HUES64 (cell line): ENCODE measurements at regions not wholly inside any gene's neighbourhood (a gene's known extent, or its start where the extent isn't known, plus 50 kb on each side); places are given as distances from the start of the nearest gene placed in this dataset.
"Not testable (repeated sequence)": the region's sequence is repeated elsewhere in the genome, so short reads cannot be mapped to it uniquely, and the experiment has no call there.

Experiments
- H3K27ac ChIP-seq: 2 replicates; pipeline ENCODE4 v1.7.0; 2013; ENCODE audit warnings: low read depth, low read length, inconsistent platforms
- H3K27me3 ChIP-seq: 2 replicates; pipeline ENCODE4 v1.6.1; 2013; ENCODE audit warnings: mild to moderate bottlenecking, low read length; ENCODE audit not compliant: insufficient read depth
- H3K36me3 ChIP-seq: 2 replicates; pipeline ENCODE4 v1.6.1; 2013; ENCODE audit warnings: mild to moderate bottlenecking, low read length; ENCODE audit not compliant: insufficient read depth
- H3K4me1 ChIP-seq: 2 replicates; pipeline ENCODE4 v1.6.1; 2013; ENCODE audit warnings: mild to moderate bottlenecking, low read length, moderate library complexity; ENCODE audit not compliant: insufficient read depth
- H3K4me3 ChIP-seq: 2 replicates; pipeline ENCODE4 v1.5.1; 2013; ENCODE audit warnings: mild to moderate bottlenecking, low read length, moderate library complexity
- H3K9ac ChIP-seq: 2 replicates; pipeline ENCODE4 v1.6.1; 2013; ENCODE audit warnings: mild to moderate bottlenecking, low read depth, low read length
- H3K9me3 ChIP-seq: 2 replicates; pipeline ENCODE4 v1.6.1; 2013; ENCODE audit warnings: low read depth, low read length; ENCODE audit not compliant: insufficient read depth
- WGBS: fragments of 150-250, 120-280 bp; methylation state at CpG from one replicate; pipeline ENCODE4 v1.1.7; 2013; ENCODE audit warnings: missing lambda C conversion rate; 5-methylcytosine and 5-hydroxymethylcytosine counted together

DNA sequence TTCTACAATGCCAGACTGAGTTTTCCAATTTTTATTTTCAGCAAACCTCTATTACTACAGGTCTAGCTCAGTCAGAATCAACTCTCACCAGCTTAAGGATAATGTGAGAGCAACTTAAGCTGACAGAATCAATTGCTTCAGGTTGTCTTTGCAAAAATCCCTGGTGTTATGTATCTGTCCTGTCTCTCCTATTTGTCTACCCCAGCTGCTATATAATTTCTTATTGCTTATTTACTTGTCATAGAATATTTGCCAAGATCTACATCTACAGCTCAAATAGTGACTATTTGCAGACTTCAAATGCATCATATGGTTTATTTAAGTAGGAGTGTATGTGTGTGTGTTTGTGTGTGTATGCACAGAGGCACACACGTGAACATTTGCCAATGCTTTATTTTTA, 54.1 kb downstream of the FOXG1 start:
- Histone ChIP-seq H3K9ac (no peak overlapping the region), H3K4me1 (no peaks in the 10 kb centered on the region), H3K36me3 (no peaks in the 10 kb centered on the region), H3K27me3 (no peaks in the 10 kb centered on the region), H3K4me3 (no peak overlapping the region), H3K9me3 (peaks cover 11% of the 10 kb centered on the region), H3K27ac (no peak overlapping the region)
- 100% methylated on average over 1 of the region's 1 CpG for WGBS

DNA sequence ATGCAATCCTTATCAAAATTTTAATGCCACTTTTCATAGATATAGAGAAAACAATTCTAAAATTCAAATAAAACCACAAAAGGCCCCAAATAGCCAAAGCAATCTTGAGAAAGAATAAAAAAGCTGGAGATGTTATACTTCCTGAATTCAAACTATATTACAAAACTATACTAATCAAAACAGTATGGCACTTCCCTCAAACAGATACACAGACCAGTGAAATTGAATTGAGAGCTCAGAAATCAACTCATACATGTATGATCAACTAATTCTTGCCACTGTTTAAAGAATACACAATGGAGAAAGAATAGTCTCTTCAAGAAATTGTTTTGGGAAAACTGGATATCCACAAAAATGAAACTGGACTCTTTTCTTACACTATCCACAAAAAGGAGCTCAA, 55.4 kb downstream of the FOXG1 start:
- peaks cover 11% of the 10 kb centered on the region for H3K9me3 ChIP-seq
- H3K36me3 ChIP-seq, result no peaks in the 10 kb centered on the region
- H3K4me1 ChIP-seq, result no peaks in the 10 kb centered on the region
- H3K4me3 ChIP-seq, result no peak overlapping the region
- no peak overlapping the region for H3K27ac ChIP-seq
- H3K27me3 ChIP-seq, result no peaks in the 10 kb centered on the region
- no peak overlapping the region for H3K9ac ChIP-seq

GRCh38 chr14:28823245-28823644, 56.7 kb downstream of the FOXG1 start:
- H3K27ac ChIP-seq, result no peak overlapping the region
- H3K4me1 ChIP-seq, result no peaks in the 10 kb centered on the region
- peaks cover 11% of the 10 kb centered on the region for H3K9me3 ChIP-seq
- 100% methylated on average over 1 of the region's 1 CpG for WGBS
- no peaks in the 10 kb centered on the region for H3K27me3 ChIP-seq
- no peaks in the 10 kb centered on the region for H3K36me3 ChIP-seq
- no peak overlapping the region for H3K9ac ChIP-seq
- H3K4me3 ChIP-seq, result no peak overlapping the region

- Histone ChIP-seq H3K9ac (no peak overlapping the region), H3K27ac (no peak overlapping the region), H3K4me3 (no peak overlapping the region), H3K9me3 (no peaks in the 10 kb centered on the region), H3K36me3 (no peaks in the 10 kb centered on the region), H3K4me1 (no peaks in the 10 kb centered on the region), H3K27me3 (no peaks in the 10 kb centered on the region)
- 96% methylated on average over 22 of the region's 22 CpGs for WGBS
Observed at GRCh38 chr14:28830115-28830534, 63.5 kb downstream of the FOXG1 start.

DNA sequence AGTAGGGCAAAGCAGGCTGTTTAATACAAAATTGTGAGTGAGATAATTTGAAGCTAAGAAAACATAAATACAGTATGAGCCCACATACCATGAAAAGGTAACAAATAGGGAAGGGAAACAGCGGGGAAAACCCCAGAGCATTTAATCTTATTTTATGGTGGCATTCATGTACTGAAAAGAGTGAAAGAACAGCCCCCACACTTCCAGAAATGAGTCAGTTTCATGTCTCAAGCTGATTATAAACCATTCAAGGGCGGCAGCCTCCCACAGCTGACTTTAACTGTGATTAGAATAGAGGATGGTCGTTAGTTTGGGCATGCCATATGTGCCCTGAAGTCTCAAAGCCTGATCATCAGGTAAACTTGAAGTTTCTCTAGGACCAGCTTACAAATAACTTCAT, 64.5 kb downstream of the FOXG1 start:
- 83% methylated on average over 3 of the region's 3 CpGs for WGBS

GRCh38 chr14:28842569-28842968, 76.0 kb downstream of the FOXG1 start:
- H3K27ac ChIP-seq, H3K4me3 ChIP-seq, H3K36me3 ChIP-seq, H3K4me1 ChIP-seq, H3K9me3 ChIP-seq, H3K27me3 ChIP-seq, H3K9ac ChIP-seq: not testable (repeated sequence)
- WGBS, result 94% methylated on average over 5 of the region's 5 CpGs

More for the DNA sequence above, 64.5 kb downstream of the FOXG1 start:
- Histone ChIP-seq H3K9me3 (no peaks in the 10 kb centered on the region), H3K27ac (no peak overlapping the region), H3K4me1 (no peaks in the 10 kb centered on the region), H3K9ac (no peak overlapping the region), H3K36me3 (no peaks in the 10 kb centered on the region), H3K27me3 (no peaks in the 10 kb centered on the region), H3K4me3 (no peak overlapping the region)

DNA sequence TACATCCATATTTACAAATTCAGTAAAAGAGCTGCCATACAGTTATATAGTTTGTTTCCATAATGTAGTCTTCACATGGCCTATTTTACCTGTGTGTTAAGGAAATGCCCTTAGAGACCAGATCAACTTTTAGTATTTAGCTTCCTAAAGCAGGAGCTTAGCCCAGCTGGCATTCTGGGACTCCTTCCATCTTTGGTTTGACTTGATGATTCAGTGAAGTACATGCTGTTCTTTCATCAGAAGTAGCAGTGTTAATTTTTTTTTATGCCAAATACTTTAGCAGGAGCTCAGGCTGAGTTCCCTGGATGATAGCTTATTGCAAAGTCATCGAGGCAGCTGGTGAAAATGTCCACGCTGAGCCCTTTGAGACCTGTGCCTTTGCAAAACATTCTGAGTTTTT, 101.0 kb downstream of the FOXG1 start:
- no peaks in the 10 kb centered on the region for H3K27me3 ChIP-seq
- 92% methylated on average over 2 of the region's 2 CpGs for WGBS
- H3K9me3 ChIP-seq, result no peaks in the 10 kb centered on the region
- H3K27ac ChIP-seq, result no peak overlapping the region
- no peak overlapping the region for H3K9ac ChIP-seq
- no peaks in the 10 kb centered on the region for H3K4me1 ChIP-seq
- no peak overlapping the region for H3K4me3 ChIP-seq
- no peaks in the 10 kb centered on the region for H3K36me3 ChIP-seq

DNA sequence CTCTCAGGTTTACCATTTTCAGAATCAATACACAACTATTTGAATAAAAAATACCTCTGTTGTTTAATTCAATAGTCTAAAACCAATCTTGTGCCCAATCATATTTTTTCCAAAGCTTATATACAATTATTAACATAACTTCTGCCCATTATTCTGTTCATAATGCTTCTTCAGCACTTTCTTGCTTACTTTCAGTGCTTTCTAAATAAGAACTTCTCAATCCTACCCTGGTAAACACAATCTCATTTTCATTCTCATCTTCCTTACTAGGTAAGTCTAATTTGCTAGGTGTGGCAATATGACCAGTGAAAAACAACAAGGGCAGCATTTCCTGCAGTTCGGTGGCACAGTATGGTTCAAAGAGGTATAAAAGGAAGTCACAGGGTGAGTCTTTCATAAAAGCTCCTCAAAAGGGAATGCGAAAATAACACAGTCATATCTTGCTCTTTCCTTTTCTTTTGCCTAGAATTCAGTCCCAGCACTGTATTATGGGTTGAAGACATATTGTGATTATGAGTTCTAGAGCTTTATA, 103.5 kb downstream of the FOXG1 start:
- 79% methylated on average over 2 of the region's 2 CpGs for WGBS
- H3K9ac ChIP-seq, result no peak overlapping the region
- H3K4me3 ChIP-seq, result no peak overlapping the region

DNA sequence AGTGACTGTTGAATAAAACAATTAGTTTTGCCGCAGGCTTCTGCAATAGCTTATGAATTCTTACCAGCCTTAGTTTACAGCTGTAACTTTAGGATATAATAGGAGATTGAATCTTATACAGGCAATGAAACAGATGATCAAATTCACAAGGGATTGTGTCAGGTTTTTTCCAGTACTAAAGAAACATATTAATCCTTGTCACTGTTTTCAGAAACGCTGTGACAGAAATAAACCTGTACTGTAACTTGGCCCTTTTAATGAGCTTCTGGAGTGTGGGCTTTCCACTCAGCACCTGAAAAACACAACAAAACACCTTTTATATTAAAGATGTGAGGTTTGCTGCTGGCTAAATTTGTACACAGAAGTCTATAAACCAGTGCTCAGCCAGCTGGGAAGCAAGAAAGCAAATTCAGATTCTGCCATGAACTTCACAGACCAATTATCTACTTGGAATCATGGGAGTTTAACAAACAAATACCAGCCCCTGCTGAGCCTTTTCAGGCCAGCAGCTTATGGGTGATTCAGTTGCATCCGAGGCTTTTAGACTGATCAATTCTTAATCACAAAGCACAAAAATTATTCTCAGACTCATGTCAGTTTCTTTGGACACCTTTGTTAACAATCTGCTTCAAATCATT, 109.5 kb downstream of the FOXG1 start:
- no peaks in the 10 kb centered on the region for H3K9me3 ChIP-seq
- H3K36me3 ChIP-seq, result no peaks in the 10 kb centered on the region
- no peak overlapping the region for H3K4me3 ChIP-seq
- no peak overlapping the region for H3K9ac ChIP-seq
- no peaks in the 10 kb centered on the region for H3K27me3 ChIP-seq
- H3K4me1 ChIP-seq, result peaks cover 18% of the 10 kb centered on the region
- 58% methylated on average over 2 of the region's 3 CpGs for WGBS
- H3K27ac ChIP-seq, result no peak overlapping the region; the same call in 1 of the 2 replicates

More for the DNA sequence above, 103.5 kb downstream of the FOXG1 start:
- no peaks in the 10 kb centered on the region for H3K9me3 ChIP-seq
- no peak overlapping the region for H3K27ac ChIP-seq
- H3K27me3 ChIP-seq, result no peaks in the 10 kb centered on the region
- no peaks in the 10 kb centered on the region for H3K4me1 ChIP-seq
- no peaks in the 10 kb centered on the region for H3K36me3 ChIP-seq

- Histone ChIP-seq H3K9ac (no peak overlapping the region), H3K4me1 (peaks cover 23% of the 10 kb centered on the region), H3K27ac (no peak overlapping the region), H3K27me3 (no peaks in the 10 kb centered on the region), H3K4me3 (no peak overlapping the region), H3K9me3 (no peaks in the 10 kb centered on the region), H3K36me3 (no peaks in the 10 kb centered on the region)
- WGBS, result 96% methylated on average over 4 of the region's 4 CpGs
Observed at GRCh38 chr14:28876572-28876945, 110.0 kb downstream of the FOXG1 start.

- Histone ChIP-seq H3K4me1 (peaks cover 24% of the 10 kb centered on the region), H3K27me3 (no peaks in the 10 kb centered on the region), H3K36me3 (no peaks in the 10 kb centered on the region), H3K4me3 (no peak overlapping the region), H3K27ac (no peak overlapping the region), H3K9me3 (no peaks in the 10 kb centered on the region), H3K9ac (no peak overlapping the region)
Observed at GRCh38 chr14:28877923-28878322, 111.3 kb downstream of the FOXG1 start.

DNA sequence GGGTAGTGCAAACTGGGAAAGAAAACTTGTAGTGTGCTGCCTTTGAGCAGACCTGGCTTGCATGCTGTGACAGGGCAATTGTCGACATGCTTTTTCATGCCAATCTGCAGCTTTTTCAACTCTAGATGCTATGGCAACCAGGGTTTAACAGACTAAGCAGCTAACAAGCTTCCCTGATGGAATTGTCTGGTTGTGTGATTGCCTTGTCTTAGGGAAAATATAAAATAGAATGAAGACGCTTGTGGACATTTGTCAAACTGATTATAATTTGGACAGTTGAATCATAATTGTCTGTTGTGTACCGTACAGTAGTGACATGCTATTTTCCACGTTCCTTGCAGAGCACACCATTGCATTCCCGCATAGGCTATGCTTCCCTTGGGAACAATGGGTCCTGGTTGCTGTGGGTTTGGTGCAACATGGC, 113.0 kb downstream of the FOXG1 start:
- H3K27ac ChIP-seq, result no peak overlapping the region
- WGBS, result 79% methylated on average over 5 of the region's 5 CpGs
- H3K36me3 ChIP-seq, result no peaks in the 10 kb centered on the region
- H3K9me3 ChIP-seq, result no peaks in the 10 kb centered on the region
- H3K9ac ChIP-seq, result no peak overlapping the region
- peaks cover 24% of the 10 kb centered on the region for H3K4me1 ChIP-seq
- no peak overlapping the region for H3K4me3 ChIP-seq
- H3K27me3 ChIP-seq, result no peaks in the 10 kb centered on the region
